Colonic mucosa (tissue), 4 donors: ENCODE measurements at regions not wholly inside any gene's neighbourhood (a gene's known extent, or its start where the extent isn't known, plus 50 kb on each side); places are given as distances from the start of the nearest gene placed in this dataset.

Source experiments
- DNase-seq: peaks from one replicate; pipeline ENCODE4 v3.0.0-alpha.2; 2020
- H3K27ac ChIP-seq: fragments of 200-600 bp; one replicate; pipeline ENCODE4 v1.8.0; 2021
- H3K27me3 ChIP-seq: fragments of 200-600 bp; one replicate; pipeline ENCODE4 v1.8.0; 2021
- H3K36me3 ChIP-seq: fragments of 200-600 bp; one replicate; pipeline ENCODE4 v1.8.0; 2021
- H3K4me1 ChIP-seq: fragments of 200-600 bp; one replicate; pipeline ENCODE4 v1.8.0; 2021; ENCODE audit warnings: mild to moderate bottlenecking
- H3K4me3 ChIP-seq: fragments of 200-600 bp; one replicate; pipeline ENCODE4 v1.8.0; 2021
- H3K9ac ChIP-seq, 2 donors: one replicate each; pipeline ENCODE4 v1.7.0; 2013; ENCODE audit warnings: control low read depth in 2 of 2, low read depth in 2 of 2, low read length in 2 of 2
- H3K9me3 ChIP-seq: fragments of 200-600 bp; one replicate; pipeline ENCODE4 v1.8.0; 2021
- CTCF ChIP-seq: fragments of 200-600 bp; IDR thresholded peaks from one replicate; pipeline ENCODE4 v1.8.0; 2022; ENCODE audit warnings: antibody characterized with exemption, mild to moderate bottlenecking
- intact Hi-C: fragments of 100-400 bp; cut with DNase I; formaldehyde crosslinking; loops from one replicate; pipeline ENCODE4 v1.14.1; 2022
- donor health status: healthy.
- donor health status: DM: no; HTN: no; CAD: no.
- donor health status: DM: no; HTN: no; CAD: no.

GRCh38 chr17:69854225-69854780 is 220.7 kb upstream of the KCNJ16 start:
- Histone ChIP-seq H3K27me3 (no peaks in the 10 kb centered on the region), H3K4me3 (no peak overlapping the region), H3K27ac (no peak overlapping the region), H3K9me3 (no peaks in the 10 kb centered on the region), H3K4me1 (no peaks in the 10 kb centered on the region), H3K9ac (no peak overlapping the region), H3K36me3 (no peaks in the 10 kb centered on the region)
- DNase-seq: no peak
- intact Hi-C loops: no loop called here
- TF ChIP-seq CTCF: no peak

GRCh38 chr17:69856946-69857345 is 218.1 kb upstream of the KCNJ16 start:
- H3K4me3 ChIP-seq: no peak overlapping the region
- no peaks in the 10 kb centered on the region for H3K27me3 ChIP-seq
- no peaks in the 10 kb centered on the region for H3K36me3 ChIP-seq
- no peak overlapping the region for H3K27ac ChIP-seq
- DNase-seq: no peak
- TF ChIP-seq CTCF: no peak
- no peaks in the 10 kb centered on the region for H3K9me3 ChIP-seq
- H3K9ac ChIP-seq: no peak overlapping the region
- intact Hi-C loops: no loop called here
- H3K4me1 ChIP-seq: no peaks in the 10 kb centered on the region

GRCh38 chr17:69857412-69857835 is 217.6 kb upstream of the KCNJ16 start:
- TF ChIP-seq CTCF: no peak
- H3K27ac ChIP-seq: no peak overlapping the region
- H3K9me3 ChIP-seq: no peaks in the 10 kb centered on the region
- no peaks in the 10 kb centered on the region for H3K27me3 ChIP-seq
- no peaks in the 10 kb centered on the region for H3K4me1 ChIP-seq
- intact Hi-C loops: no loop called here
- H3K36me3 ChIP-seq: no peaks in the 10 kb centered on the region
- H3K9ac ChIP-seq: no peak overlapping the region
- H3K4me3 ChIP-seq: no peak overlapping the region
- DNase-seq: no peak

- Histone ChIP-seq H3K27me3 (no peaks in the 10 kb centered on the region), H3K4me1 (no peaks in the 10 kb centered on the region), H3K36me3 (no peaks in the 10 kb centered on the region), H3K9ac (no peak overlapping the region), H3K9me3 (no peaks in the 10 kb centered on the region), H3K27ac (no peak overlapping the region), H3K4me3 (no peak overlapping the region)
- DNase-seq: no peak
- no peak for TF ChIP-seq CTCF
- intact Hi-C loops: no loop called here
Observed at GRCh38 chr17:69858460-69858859, 216.6 kb upstream of the KCNJ16 start.

GRCh38 chr17:69860142-69860680 is 214.8 kb upstream of the KCNJ16 start:
- H3K4me1 ChIP-seq: no peaks in the 10 kb centered on the region
- no peak overlapping the region for H3K27ac ChIP-seq
- no peak overlapping the region for H3K4me3 ChIP-seq
- DNase-seq: no peak
- H3K9me3 ChIP-seq: no peaks in the 10 kb centered on the region
- H3K36me3 ChIP-seq: no peaks in the 10 kb centered on the region
- intact Hi-C loops: no loop called here
- H3K9ac ChIP-seq: no peak overlapping the region
- no peaks in the 10 kb centered on the region for H3K27me3 ChIP-seq
- no peak for TF ChIP-seq CTCF
